ENCODE measurements at regions not wholly inside any gene's neighbourhood (a gene's known extent, or its start where the extent isn't known, plus 50 kb on each side); places are given as distances from the start of the nearest gene placed in this dataset.

- no peaks in the 10 kb centered on the region for H3K4me1 Mint-ChIP-seq
- no peaks in the 10 kb centered on the region for H3K79me2 ChIP-seq (ENCODE audit: low read depth)
- H4K20me1 ChIP-seq (ENCODE audit: low read depth): no peaks in the 10 kb centered on the region
- no peaks in the 10 kb centered on the region for H3K27me3 Mint-ChIP-seq (ENCODE audit: insufficient read depth, low read depth)
- no peak overlapping the region for H3K4me3 ChIP-seq
- H3K9me3 Mint-ChIP-seq: peaks cover 11% of the 10 kb centered on the region
- no peaks in the 10 kb centered on the region for H3K36me3 Mint-ChIP-seq
- no peak overlapping the region for H3K9ac ChIP-seq
- H3K27ac Mint-ChIP-seq: no peak overlapping the region
- H3K27ac ChIP-seq: no peak overlapping the region
- H3K4me2 ChIP-seq: no peak overlapping the region
- H3K9me3 ChIP-seq (ENCODE audit: low read depth): no peaks in the 10 kb centered on the region
- DNase-seq (ENCODE audit: low spot score): no peak
- no peaks in the 10 kb centered on the region for H3K36me3 ChIP-seq
- H3K4me3 Mint-ChIP-seq: no peak overlapping the region
- no peaks in the 10 kb centered on the region for H3F3A ChIP-seq (ENCODE audit: low read depth)
- no peaks in the 10 kb centered on the region for H3K27me3 ChIP-seq
- no peak overlapping the region for H2AFZ ChIP-seq (replicated peaks)
- no peaks in the 10 kb centered on the region for H3K4me1 ChIP-seq
- no peak for TF ChIP-seq CTCF (IDR thresholded peaks at IDR 0.05)
- no peak for TF ChIP-seq EZH2phosphoT487 (IDR thresholded peaks at IDR 0.05)
- no peak for TF ChIP-seq EZH2 (IDR thresholded peaks at IDR 0.05)
Observed at GRCh38 chr6:106761160-106761559, 131.8 kb downstream of the QRSL1 start.

GRCh38 chr6:106759112-106759511, 129.7 kb downstream of the QRSL1 start:
- Histone ChIP-seq H3K4me2 (no peak overlapping the region), H3K36me3 (no peaks in the 10 kb centered on the region), H3F3A (ENCODE audit: low read depth) (no peaks in the 10 kb centered on the region), H3K79me2 (ENCODE audit: low read depth) (no peaks in the 10 kb centered on the region), H3K4me3 (no peak overlapping the region), H2AFZ (replicated peaks) (no peak overlapping the region), H4K20me1 (ENCODE audit: low read depth) (no peaks in the 10 kb centered on the region), H3K27me3 (no peaks in the 10 kb centered on the region), H3K27ac (no peak overlapping the region), H3K4me1 (no peaks in the 10 kb centered on the region), H3K9ac (no peak overlapping the region), H3K9me3 (ENCODE audit: low read depth) (no peaks in the 10 kb centered on the region)
- Mint-ChIP-seq H3K27ac (no peak overlapping the region), H3K4me1 (no peaks in the 10 kb centered on the region), H3K27me3 (ENCODE audit: insufficient read depth, low read depth) (peaks cover 2% of the 10 kb centered on the region), H3K4me3 (no peak overlapping the region), H3K36me3 (no peaks in the 10 kb centered on the region), H3K9me3 (peaks cover 11% of the 10 kb centered on the region)
- DNase-seq (ENCODE audit: low spot score): no peak
- TF ChIP-seq CTCF (IDR thresholded peaks at IDR 0.05) (no peak), EZH2phosphoT487 (IDR thresholded peaks at IDR 0.05) (no peak), EZH2 (IDR thresholded peaks at IDR 0.05) (no peak)

GRCh38 chr6:106757722-106758467, 128.5 kb downstream of the QRSL1 start:
- H3K9me3 Mint-ChIP-seq: peaks cover 11% of the 10 kb centered on the region
- H3K27me3 ChIP-seq: no peaks in the 10 kb centered on the region
- H3F3A ChIP-seq (ENCODE audit: low read depth): no peaks in the 10 kb centered on the region
- H3K27ac ChIP-seq: no peak overlapping the region
- no peaks in the 10 kb centered on the region for H3K36me3 ChIP-seq
- no peaks in the 10 kb centered on the region for H4K20me1 ChIP-seq (ENCODE audit: low read depth)
- no peak overlapping the region for H3K9ac ChIP-seq
- no peak for DNase-seq (ENCODE audit: low spot score)
- no peak overlapping the region for H3K4me3 ChIP-seq
- peaks cover 3% of the 10 kb centered on the region for H3K4me1 ChIP-seq
- peaks cover 2% of the 10 kb centered on the region for H3K27me3 Mint-ChIP-seq (ENCODE audit: insufficient read depth, low read depth)
- H3K9me3 ChIP-seq (ENCODE audit: low read depth): no peaks in the 10 kb centered on the region
- no peaks in the 10 kb centered on the region for H3K4me1 Mint-ChIP-seq
- no peaks in the 10 kb centered on the region for H3K79me2 ChIP-seq (ENCODE audit: low read depth)
- H2AFZ ChIP-seq (replicated peaks): no peak overlapping the region
- H3K4me3 Mint-ChIP-seq: no peak overlapping the region
- no peaks in the 10 kb centered on the region for H3K36me3 Mint-ChIP-seq
- no peak overlapping the region for H3K27ac Mint-ChIP-seq
- no peak for TF ChIP-seq EZH2 (IDR thresholded peaks at IDR 0.05)
- TF ChIP-seq EZH2phosphoT487 (IDR thresholded peaks at IDR 0.05): no peak
- no peak for TF ChIP-seq CTCF (IDR thresholded peaks at IDR 0.05)
- H3K4me2 ChIP-seq: no peak overlapping the region

Data from neural progenitor cell (in vitro differentiated cells).